ENCODE measurements at regions not wholly inside any gene's neighbourhood (a gene's known extent, or its start where the extent isn't known, plus 50 kb on each side); places are given as distances from the start of the nearest gene placed in this dataset.

- no peak for TF ChIP-seq REST (IDR thresholded peaks at IDR 0.05; ENCODE audit: insufficient replicate concordance, low read depth)
- TF ChIP-seq, protein P1, sequence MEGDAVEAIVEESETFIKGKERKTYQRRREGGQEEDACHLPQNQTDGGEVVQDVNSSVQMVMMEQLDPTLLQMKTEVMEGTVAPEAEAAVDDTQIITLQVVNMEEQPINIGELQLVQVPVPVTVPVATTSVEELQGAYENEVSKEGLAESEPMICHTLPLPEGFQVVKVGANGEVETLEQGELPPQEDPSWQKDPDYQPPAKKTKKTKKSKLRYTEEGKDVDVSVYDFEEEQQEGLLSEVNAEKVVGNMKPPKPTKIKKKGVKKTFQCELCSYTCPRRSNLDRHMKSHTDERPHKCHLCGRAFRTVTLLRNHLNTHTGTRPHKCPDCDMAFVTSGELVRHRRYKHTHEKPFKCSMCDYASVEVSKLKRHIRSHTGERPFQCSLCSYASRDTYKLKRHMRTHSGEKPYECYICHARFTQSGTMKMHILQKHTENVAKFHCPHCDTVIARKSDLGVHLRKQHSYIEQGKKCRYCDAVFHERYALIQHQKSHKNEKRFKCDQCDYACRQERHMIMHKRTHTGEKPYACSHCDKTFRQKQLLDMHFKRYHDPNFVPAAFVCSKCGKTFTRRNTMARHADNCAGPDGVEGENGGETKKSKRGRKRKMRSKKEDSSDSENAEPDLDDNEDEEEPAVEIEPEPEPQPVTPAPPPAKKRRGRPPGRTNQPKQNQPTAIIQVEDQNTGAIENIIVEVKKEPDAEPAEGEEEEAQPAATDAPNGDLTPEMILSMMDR (IDR thresholded peaks at IDR 0.05; ENCODE audit: insufficient read depth, low read length), result no peak
- no peak for TF ChIP-seq POLR2AphosphoS5 (IDR thresholded peaks at IDR 0.05; ENCODE audit: low read depth)
- TF ChIP-seq SPI1 (IDR thresholded peaks at IDR 0.05; ENCODE audit: borderline replicate concordance, low read depth), result no peak
- TF ChIP-seq GABPA (IDR thresholded peaks at IDR 0.05; ENCODE audit: low read depth), result no peak
- no peaks in the 10 kb centered on the region for H3K27me3 ChIP-seq (ENCODE audit: insufficient read depth, poor library complexity, severe bottlenecking)
- no peak overlapping the region for H3K4me3 ChIP-seq (replicated peaks; ENCODE audit: insufficient read depth, low read length)
- H3K27ac ChIP-seq (replicated peaks), result no peak overlapping the region
- no peak for DNase-seq (ENCODE audit: low read depth in 1 of 2, low spot score in 1 of 2)
These were observed 337.0 kb upstream of the PTBP2 start for GRCh38 chr1:96384611-96385010.

DNA sequence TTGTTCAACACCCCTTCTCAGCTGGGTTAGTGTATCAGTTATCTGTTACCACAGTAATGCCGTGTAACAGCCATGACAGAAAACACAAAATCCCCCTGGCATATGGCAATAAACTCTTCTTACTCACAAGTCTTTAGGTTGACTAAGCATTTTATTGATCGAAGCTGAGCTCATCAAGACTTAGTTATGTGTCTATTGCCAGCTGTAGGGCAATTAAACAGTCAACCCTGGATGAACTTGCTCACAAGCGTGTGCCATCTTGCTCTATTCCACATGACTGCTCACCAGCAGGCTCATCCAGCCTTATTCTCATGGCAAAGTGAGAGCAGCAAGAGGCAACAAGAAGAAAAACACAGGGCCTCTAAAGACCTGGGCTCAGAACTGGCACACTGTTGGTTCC is 333.8 kb upstream of the PTBP2 start:
- no peak overlapping the region for H3K27ac ChIP-seq (replicated peaks)
- no peak for DNase-seq (ENCODE audit: low read depth in 1 of 2, low spot score in 1 of 2)
- H3K4me3 ChIP-seq (replicated peaks; ENCODE audit: insufficient read depth, low read length), result no peak overlapping the region
- H3K27me3 ChIP-seq (ENCODE audit: insufficient read depth, poor library complexity, severe bottlenecking), result no peaks in the 10 kb centered on the region
- TF ChIP-seq SPI1 (IDR thresholded peaks at IDR 0.05; ENCODE audit: borderline replicate concordance, low read depth) (no peak), POLR2AphosphoS5 (IDR thresholded peaks at IDR 0.05; ENCODE audit: low read depth) (no peak), REST (IDR thresholded peaks at IDR 0.05; ENCODE audit: insufficient replicate concordance, low read depth) (no peak), GABPA (IDR thresholded peaks at IDR 0.05; ENCODE audit: low read depth) (no peak)
- TF ChIP-seq, protein P1 (IDR thresholded peaks at IDR 0.05; ENCODE audit: insufficient read depth, low read length), result no peak

DNA sequence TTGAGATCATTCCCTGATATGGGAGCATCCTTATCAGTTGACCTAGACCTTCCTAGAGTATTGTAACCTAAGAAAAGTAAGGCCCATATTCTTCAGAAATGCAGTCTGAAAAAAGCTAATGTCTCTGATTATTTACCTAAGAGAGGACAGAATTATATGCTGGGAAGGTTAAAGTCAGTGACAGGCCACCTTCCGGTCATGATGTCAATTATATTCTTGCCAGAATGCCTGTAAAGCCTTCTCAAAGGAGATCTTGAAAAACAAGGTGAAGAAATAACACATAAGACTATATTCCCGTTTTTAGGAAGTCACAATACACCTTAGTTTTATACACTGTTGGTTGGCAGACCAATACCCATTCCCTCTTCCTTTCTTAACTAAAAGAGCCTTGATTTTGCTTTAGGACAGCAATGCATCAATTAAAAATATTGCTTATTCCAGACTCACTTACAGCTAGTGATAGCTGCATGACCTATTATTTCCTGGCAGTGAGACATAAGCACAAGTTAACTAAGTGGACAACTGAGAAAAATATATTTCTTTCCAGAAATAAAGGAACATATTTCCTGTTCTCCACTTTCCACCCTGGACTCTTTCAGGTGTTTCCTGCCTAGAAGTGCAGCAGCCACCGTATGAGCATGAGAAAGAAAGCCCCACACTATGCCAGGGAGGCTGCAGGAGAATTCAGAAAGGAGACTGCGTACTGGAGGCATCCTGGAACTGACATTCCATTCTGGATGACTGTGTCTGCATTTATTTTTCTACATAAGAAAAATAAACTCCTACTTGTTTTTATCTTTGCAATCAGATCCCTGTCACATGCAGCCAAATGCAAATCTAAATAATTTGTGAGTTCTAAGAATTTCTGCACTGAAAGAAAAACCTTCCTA is 332.9 kb upstream of the PTBP2 start:
- no peak for DNase-seq (ENCODE audit: low read depth in 1 of 2, low spot score in 1 of 2)
- Histone ChIP-seq H3K27ac (replicated peaks) (no peak overlapping the region), H3K4me3 (replicated peaks; ENCODE audit: insufficient read depth, low read length) (no peak overlapping the region), H3K27me3 (ENCODE audit: insufficient read depth, poor library complexity, severe bottlenecking) (no peaks in the 10 kb centered on the region)
- no peak for TF ChIP-seq REST (IDR thresholded peaks at IDR 0.05; ENCODE audit: insufficient replicate concordance, low read depth)
- TF ChIP-seq, protein P1 (IDR thresholded peaks at IDR 0.05; ENCODE audit: insufficient read depth, low read length), result no peak
- no peak for TF ChIP-seq SPI1 (IDR thresholded peaks at IDR 0.05; ENCODE audit: borderline replicate concordance, low read depth)
- TF ChIP-seq POLR2AphosphoS5 (IDR thresholded peaks at IDR 0.05; ENCODE audit: low read depth), result no peak
- no peak for TF ChIP-seq GABPA (IDR thresholded peaks at IDR 0.05; ENCODE audit: low read depth)
